ENCODE measurements at regions not wholly inside any gene's neighbourhood (a gene's known extent, or its start where the extent isn't known, plus 50 kb on each side); places are given as distances from the start of the nearest gene placed in this dataset.
"Not testable (repeated sequence)": the region's sequence is repeated elsewhere in the genome, so short reads cannot be mapped to it uniquely, and the experiment has no call there.

DNA sequence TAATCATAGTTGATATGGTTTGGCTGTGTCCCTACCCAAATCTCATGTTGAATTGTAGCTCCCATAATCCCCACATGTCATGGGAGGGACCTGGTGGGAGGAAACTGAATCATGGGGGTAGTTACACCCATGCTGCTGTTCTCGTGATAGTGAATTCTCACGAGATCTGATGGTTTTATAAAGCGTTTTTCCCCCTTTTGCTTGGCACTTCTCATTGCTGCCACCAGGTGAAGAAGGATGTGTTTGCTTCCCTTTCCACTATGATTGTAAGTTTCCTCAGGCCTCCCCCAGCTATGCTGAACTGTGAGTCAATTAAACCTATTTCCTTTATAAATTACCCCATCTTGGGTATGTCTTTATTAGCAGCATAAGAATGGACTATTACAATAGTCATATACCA is 86.0 kb upstream of the MID1 start:
- TF ChIP-seq, protein P1, sequence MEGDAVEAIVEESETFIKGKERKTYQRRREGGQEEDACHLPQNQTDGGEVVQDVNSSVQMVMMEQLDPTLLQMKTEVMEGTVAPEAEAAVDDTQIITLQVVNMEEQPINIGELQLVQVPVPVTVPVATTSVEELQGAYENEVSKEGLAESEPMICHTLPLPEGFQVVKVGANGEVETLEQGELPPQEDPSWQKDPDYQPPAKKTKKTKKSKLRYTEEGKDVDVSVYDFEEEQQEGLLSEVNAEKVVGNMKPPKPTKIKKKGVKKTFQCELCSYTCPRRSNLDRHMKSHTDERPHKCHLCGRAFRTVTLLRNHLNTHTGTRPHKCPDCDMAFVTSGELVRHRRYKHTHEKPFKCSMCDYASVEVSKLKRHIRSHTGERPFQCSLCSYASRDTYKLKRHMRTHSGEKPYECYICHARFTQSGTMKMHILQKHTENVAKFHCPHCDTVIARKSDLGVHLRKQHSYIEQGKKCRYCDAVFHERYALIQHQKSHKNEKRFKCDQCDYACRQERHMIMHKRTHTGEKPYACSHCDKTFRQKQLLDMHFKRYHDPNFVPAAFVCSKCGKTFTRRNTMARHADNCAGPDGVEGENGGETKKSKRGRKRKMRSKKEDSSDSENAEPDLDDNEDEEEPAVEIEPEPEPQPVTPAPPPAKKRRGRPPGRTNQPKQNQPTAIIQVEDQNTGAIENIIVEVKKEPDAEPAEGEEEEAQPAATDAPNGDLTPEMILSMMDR (IDR thresholded peaks at IDR 0.05; ENCODE audit: extremely low read depth in 1 of 2, insufficient read depth in 1 of 2, low read depth in 1 of 2, low read length in 2 of 2), result not testable (repeated sequence)
- TF ChIP-seq POLR2A (IDR thresholded peaks at IDR 0.05; ENCODE audit: low read depth, low read length); POLR2AphosphoS5 (IDR thresholded peaks at IDR 0.05; ENCODE audit: insufficient read depth, low read depth, low read length); MYC (IDR thresholded peaks at IDR 0.05; ENCODE audit: low read depth, low read length): not testable (repeated sequence)
- TF ChIP-seq, protein P2, sequence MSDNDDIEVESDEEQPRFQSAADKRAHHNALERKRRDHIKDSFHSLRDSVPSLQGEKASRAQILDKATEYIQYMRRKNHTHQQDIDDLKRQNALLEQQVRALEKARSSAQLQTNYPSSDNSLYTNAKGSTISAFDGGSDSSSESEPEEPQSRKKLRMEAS (IDR thresholded peaks at IDR 0.05; ENCODE audit: insufficient read depth, insufficient read length), result not testable (repeated sequence)

All from endothelial cell of umbilical vein (primary cell).